ENCODE measurements at regions not wholly inside any gene's neighbourhood (a gene's known extent, or its start where the extent isn't known, plus 50 kb on each side); places are given as distances from the start of the nearest gene placed in this dataset.

- no peak for DNase-seq (ENCODE audit: low spot score)
These were observed 253.6 kb upstream of the TNP1 start for GRCh38 chr2:217113491-217113890.

DNA sequence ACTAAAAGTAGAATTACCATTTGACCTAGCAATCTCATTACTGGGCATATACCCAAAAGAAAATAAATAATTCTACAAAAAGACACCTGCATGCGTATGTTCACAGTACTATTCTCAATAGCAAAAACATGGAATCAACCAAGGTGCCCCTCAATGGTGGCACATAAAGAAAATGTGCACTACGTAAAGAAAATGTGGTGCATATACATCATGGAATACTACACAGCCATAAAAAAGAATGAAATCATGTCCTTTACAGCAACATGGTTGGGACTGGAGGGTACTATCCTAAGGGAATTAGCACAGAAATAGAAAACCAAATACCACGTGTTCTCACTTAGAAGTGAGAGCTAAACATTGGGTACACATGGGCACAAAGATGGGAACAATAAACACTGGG, 250.7 kb upstream of the TNP1 start:
- DNase-seq (ENCODE audit: low spot score), result no peak

DNA sequence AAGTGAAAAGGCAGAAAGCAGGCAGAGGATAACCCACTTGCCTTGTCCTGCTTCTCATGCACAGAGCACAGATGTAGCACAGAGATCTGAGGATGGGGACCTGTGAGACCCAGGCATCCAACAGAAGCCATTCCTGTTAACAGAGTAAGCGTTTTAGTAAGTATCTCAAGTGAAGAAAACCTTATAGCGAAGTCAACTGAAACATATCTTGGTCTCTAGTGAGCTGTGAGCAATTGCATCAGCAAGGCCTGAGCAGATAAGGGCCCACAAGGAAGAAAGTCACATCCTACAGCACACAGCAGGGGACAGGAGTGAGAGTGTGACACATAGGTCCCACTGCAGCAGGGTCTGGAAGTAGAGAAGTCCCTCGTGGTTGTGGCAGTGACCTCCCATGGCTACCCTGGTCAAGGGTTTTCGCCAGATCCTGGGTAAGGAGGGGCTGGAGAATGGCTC, 248.7 kb upstream of the TNP1 start:
- DNase-seq (ENCODE audit: low spot score), result no peak

DNA sequence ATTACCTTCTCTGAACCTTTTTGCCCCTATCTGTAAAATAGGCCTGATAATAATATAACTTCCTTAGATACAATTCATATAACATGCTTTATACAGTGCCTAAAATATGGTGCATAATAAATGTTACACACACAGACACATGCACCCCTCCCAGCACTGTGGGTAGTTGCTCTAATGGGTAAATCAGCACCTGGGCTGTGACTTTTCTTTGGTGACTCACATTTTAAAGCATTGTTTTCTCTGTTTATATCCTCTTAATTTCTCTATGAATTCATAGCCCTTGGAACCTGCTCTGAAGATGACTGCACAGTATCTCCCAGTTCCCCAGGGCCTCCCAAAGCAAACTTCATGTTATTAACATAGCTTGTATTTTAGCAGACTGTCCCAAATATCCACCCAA, 248.2 kb upstream of the TNP1 start:
- peak; percentile 59 for DNase-seq (ENCODE audit: low spot score)

GRCh38 chr2:217107480-217107879, 247.6 kb upstream of the TNP1 start:
- peak; percentile 28 for DNase-seq (ENCODE audit: low spot score)

GRCh38 chr2:217106650-217107014, 246.8 kb upstream of the TNP1 start:
- DNase-seq (ENCODE audit: low spot score), result peak; percentile 75

DNA sequence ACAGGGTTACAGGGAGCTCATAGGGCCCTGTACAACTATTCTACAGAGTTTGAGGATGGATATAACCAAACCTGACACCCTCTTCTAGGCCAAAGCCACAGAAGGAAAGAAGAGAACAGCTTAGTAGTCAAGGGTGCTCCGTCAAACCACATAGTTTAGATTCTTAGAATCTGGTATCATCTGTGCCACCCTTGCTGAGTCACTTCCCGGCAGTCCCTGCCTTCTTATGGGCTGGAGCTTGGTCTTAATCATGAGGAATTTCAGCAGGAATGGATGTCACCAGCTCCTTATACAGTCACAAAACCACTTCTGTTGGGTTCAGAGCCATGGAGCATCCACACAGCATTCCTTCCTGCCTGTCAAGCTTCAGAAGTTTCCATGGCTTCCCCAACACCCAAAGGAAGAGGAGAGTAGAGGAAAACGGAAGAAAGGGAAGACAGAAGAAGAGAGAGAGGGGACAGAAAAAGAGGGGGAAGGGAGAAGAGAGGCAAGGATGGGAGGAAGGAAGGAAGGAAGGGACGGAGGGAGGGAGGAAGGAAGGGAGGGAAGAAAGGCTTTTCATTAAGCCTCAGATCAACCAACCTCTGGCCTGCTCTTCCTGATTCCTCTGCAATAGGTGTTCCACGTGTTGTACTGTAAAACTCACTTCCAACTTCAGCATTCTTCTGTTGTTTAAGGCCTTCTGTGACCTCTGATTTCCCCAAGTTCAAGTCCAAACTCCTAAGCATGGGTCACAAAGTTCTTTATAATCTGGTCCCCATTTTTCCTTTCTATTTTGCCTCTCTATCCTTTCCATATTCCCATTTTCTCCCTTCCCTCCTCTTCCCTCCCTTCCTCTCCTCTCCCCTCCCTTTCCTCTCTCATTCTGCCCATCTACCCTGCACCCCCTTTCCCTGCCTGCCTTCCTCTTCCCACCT, 246.1 kb upstream of the TNP1 start:
- DNase-seq (ENCODE audit: low spot score), result peak; percentile 100

- peak; percentile 96 for DNase-seq (ENCODE audit: low spot score)
These were observed 244.1 kb upstream of the TNP1 start for GRCh38 chr2:217103752-217104545.

GRCh38 chr2:217102956-217103355, 243.1 kb upstream of the TNP1 start:
- peak; percentile 87 for DNase-seq (ENCODE audit: low spot score)

DNA sequence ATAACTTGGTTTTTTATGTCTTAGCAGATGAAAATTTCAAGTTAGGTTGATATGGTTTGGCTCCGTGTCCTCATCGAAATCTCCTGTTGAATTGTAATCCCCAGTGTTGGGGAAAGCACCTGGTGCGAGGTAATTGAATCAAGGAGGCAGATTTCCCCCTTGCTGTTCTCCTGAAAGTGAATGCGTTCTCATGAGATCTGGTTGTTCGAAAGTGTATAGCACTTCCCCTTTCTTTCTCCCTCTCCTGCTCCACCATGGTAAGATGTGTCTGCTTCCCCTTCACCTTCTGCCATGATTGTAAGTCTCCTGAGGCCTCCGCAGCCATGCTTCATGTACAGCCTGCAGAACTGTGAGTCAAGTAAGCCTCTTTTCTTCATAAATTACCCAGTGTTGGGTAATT, 242.1 kb upstream of the TNP1 start:
- no peak for DNase-seq (ENCODE audit: low spot score)

GRCh38 chr2:217099561-217099960, 239.7 kb upstream of the TNP1 start:
- no peak for DNase-seq (ENCODE audit: low spot score)

DNA sequence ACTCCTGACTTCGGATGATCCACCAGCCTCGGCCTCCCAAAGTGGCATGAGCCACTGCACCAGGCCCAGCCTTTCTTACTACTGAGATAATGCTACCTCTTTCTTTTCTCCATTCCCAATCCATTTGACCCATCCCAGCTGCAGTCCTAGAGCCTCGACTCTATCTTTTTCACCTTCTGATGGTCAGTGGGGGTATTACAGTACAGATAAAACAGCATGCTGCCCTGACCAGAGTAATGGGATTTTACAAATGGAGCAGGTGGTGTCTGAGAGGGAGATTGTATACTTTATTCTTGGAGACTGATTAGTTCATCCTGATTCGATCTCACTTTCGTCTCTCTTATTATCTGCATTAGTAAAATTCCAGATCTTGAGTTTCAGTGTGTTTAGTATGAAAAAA, 238.6 kb upstream of the TNP1 start:
- DNase-seq (ENCODE audit: low spot score), result no peak

DNA sequence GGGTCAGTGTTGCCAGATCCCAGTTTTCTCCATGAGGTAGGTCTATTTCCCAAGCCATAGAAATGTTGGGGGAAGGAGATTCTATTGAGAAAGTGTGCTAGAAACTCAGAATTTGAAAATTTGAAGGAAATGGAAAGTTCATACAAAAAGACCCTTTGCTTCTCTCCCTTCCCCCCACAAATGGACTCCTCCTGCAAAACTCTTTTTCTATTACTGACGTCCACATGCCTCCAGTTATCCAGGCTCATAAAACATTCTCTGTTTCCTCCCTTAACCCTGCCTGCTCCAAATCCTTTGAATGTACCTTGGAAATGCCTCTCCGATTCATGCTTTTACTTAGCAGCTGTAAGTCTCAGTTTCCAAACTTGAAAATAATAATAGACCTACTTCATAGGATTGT, 237.5 kb upstream of the TNP1 start:
- no peak for DNase-seq (ENCODE audit: low spot score)

- no peak for DNase-seq (ENCODE audit: low spot score)
These were observed 236.8 kb upstream of the TNP1 start for GRCh38 chr2:217096474-217097225.

- DNase-seq (ENCODE audit: low spot score), result peak; percentile 62
These were observed 235.8 kb upstream of the TNP1 start for GRCh38 chr2:217095511-217096205.

- DNase-seq (ENCODE audit: low spot score), result no peak
These were observed 233.0 kb upstream of the TNP1 start for GRCh38 chr2:217092710-217093379.

DNA sequence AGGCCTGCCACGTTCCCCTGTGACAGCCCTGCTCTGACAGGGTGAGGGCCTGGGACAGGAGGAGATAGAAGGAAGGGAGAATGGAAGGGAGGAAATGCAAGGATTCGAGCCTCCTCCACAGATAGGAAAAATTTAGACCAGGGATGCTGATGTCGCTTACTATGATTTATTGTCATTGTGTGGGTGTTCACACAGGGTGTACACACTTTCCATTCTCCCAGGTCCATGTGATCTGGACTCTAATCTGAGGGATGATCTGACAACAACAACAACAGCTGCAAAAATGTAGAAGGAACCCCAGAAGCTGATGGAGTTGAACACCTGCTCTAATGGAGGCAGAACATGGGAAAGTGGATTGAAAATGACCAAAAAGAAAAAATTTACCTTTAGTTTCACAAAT, 231.7 kb upstream of the TNP1 start:
- DNase-seq (ENCODE audit: low spot score), result no peak

DNA sequence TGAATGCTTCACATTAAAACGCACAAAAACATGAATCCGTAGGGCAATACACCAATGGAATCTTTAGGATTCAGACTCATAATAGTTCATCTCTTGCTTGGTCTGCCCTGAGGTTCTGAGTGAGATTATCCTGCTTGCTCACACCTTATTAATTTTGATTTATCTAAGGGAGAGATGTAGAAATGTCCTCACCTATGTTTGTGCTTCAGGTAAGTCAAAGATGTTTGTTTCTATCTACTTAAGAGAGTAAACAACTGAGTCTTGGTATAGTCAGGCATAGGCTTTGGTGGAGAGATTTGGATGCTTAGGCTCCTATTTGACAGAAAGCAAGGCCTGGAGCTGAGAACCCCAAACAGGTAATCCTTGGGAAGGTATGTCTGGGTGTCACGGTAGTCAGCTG, 231.0 kb upstream of the TNP1 start:
- no peak for DNase-seq (ENCODE audit: low spot score)

DNA sequence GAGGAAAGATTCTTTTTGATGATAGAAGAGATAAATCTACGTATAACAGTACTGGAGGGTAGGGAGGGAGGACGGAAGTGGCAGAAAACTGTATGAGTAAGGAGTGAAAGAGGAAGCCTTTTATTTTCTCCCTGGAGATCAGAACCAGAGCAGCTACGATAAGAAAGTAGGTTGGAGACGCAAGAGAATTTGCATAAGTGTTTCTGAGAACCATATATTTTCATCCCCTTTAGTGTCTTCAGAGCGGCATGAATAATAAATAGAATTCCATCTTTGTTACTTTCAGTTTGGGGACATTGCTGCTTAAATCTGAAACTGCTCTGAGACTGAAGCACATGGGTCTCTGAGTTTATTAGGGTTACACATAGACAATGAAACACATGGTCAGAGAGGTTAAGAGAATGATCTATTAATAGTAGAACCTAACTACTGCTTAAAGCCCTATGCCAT, 230.2 kb upstream of the TNP1 start:
- DNase-seq (ENCODE audit: low spot score), result no peak

GRCh38 chr2:217086718-217087117, 226.9 kb upstream of the TNP1 start:
- DNase-seq (ENCODE audit: low spot score), result no peak

DNA sequence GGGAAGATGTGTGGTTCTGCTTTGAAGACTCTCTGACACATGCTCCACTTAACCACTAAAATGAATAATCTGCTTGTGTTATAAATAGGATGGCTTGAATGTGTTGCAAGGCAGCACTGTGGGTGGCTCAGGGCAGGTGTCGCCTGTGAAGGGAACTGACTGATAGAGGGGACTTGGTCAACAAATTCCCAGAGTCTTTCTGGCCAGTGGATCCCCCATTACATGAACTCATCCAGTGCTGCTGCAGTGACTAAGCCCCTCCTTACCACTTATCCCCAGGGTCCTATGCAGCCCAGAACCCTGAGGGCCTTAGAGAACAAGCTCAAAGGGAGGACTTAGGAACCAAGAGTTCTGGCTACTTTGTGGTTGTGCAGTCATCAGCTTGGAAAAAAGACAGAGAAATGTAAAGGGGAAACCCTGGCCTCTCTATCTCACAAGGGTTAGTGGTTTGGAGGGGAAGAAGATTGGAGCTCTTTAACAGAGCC, 226.2 kb upstream of the TNP1 start:
- DNase-seq (ENCODE audit: low spot score), result peak; percentile 92
